AG04450 (cell line): ENCODE measurements at regions not wholly inside any gene's neighbourhood (a gene's known extent, or its start where the extent isn't known, plus 50 kb on each side); places are given as distances from the start of the nearest gene placed in this dataset.

Source experiments
- CTCF ChIA-PET: fragments of 300-600, 350-600 bp; formaldehyde crosslinking; extraction: SDS; loops from one replicate; lab custom pipeline; 2022; ENCODE audit warnings: antibody characterized with exemption, inconsistent platforms; lab: Charles Lee
- POLR2A ChIA-PET: fragments of 350-600 bp; formaldehyde crosslinking; extraction: SDS; loops from one replicate; lab custom pipeline; 2021; ENCODE audit warnings: antibody characterized with exemption, inconsistent platforms; lab: Yijun Ruan, JAX
- DNase-seq: peaks from one replicate; pipeline ENCODE4 v3.0.0-alpha.2; 2011; ENCODE audit warnings: low read depth, low spot score
- H3K27ac ChIP-seq: one replicate; pipeline ENCODE4 v1.5.1; 2012; ENCODE audit warnings: low read depth, low read length, control low read depth
- H3K27me3 ChIP-seq: one replicate; pipeline ENCODE4 v1.6.0; 2012; ENCODE audit warnings: low read length; ENCODE audit not compliant: control insufficient read depth, insufficient read depth
- H3K4me3 ChIP-seq: 2 replicates; pipeline ENCODE4 v1.5.1; 2011; ENCODE audit warnings: mild to moderate bottlenecking, low read depth, low read length, control low read depth
- H3K9me3 ChIP-seq: 2 replicates; pipeline ENCODE4 v1.5.1; 2012; ENCODE audit warnings: low read length; ENCODE audit not compliant: control insufficient read depth, insufficient read depth
- TF ChIP-seq, protein P1 (sequence below): IDR thresholded peaks from 2 replicates; pipeline ENCODE4 v1.5.1; 2011; ENCODE audit warnings: low read depth, low read length, control low read depth, inconsistent platforms

DNA sequence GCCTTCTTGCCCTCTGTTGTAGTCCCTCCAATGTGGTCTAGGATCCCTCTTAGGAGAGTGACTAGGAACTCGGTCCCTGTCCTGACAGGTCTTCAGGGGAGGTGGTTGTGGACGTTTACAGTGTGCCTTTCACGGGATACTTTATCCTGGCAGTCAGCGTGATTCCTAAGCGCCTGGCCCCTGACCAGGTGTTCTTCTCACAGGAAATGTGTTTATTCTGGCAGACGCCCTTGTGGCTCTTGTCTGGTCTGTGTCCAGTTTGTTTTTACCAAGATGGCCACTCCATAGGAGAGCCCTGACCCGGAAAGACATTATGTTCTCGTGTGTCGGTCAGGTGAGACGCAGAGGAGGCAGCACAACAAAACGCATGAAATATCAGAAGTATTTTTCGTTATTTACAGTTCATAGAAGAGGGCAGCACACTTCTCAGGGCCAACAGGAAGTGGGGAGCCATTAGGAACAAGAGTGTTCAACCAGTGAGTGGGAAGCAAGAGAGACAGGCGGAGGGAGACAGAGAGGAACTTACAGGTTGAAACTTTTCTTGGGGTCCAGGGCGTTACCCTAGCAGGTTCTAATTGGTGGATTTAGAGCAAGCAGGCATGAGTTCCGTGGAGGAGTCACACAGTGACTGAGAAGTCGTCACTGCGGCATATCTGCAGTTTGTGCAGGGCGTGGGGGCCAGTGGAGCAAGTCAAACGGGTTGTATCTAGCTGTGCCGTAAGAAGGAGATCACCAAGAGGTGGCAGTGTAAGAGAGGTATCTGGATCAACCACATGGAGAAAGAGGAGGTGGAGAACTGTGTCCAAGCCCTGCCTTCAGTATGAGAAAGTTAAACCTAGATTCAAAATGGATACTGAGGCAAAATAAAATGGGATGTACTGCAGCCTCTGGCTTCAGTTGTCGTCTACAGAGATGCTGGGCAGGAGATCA, 412.9 kb downstream of the ZSWIM6 start:
- ChIA-PET POLR2A (no interaction called here), CTCF (no interaction called here)
- no peaks in the 10 kb centered on the region for H3K27me3 ChIP-seq
- H3K4me3 ChIP-seq = no peak overlapping the region
- DNase-seq = no peak
- no peak overlapping the region for H3K27ac ChIP-seq
- TF ChIP-seq, protein P1, sequence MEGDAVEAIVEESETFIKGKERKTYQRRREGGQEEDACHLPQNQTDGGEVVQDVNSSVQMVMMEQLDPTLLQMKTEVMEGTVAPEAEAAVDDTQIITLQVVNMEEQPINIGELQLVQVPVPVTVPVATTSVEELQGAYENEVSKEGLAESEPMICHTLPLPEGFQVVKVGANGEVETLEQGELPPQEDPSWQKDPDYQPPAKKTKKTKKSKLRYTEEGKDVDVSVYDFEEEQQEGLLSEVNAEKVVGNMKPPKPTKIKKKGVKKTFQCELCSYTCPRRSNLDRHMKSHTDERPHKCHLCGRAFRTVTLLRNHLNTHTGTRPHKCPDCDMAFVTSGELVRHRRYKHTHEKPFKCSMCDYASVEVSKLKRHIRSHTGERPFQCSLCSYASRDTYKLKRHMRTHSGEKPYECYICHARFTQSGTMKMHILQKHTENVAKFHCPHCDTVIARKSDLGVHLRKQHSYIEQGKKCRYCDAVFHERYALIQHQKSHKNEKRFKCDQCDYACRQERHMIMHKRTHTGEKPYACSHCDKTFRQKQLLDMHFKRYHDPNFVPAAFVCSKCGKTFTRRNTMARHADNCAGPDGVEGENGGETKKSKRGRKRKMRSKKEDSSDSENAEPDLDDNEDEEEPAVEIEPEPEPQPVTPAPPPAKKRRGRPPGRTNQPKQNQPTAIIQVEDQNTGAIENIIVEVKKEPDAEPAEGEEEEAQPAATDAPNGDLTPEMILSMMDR = no peak
- no peaks in the 10 kb centered on the region for H3K9me3 ChIP-seq

DNA sequence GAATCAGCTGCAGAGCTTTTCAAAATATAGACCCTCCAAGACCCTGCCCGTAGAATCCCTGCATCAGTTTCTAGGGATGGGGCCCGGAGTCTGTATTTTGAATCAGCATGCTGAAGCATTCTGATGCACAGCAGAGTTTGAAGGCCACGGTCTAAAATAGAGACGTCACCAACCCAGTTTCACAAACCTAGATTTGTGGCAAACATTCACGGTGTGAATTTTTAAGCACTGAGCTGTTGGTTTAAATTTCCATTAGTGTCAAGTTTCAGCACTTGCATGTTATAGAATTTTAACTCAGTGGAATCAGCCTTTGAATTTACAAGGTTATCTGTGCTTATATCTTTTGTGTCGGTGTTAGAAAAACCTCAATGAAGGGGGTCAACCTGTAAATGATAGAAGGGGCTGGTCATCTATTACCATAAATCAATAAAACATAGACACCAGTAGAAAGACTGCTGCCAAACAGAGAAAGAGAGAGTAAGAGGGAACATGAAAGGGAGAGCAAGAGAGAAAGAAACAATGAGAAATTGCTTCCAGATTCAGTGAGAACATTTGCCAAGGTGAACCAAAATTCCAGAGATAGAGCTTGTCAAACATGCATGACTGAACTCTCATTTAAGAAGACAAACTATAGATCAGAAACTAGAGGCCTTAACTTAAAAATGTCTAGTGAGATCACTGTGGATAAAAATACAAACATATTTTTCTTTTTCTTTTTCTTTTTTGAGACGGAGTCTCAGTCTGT, 414.9 kb downstream of the ZSWIM6 start:
- H3K4me3 ChIP-seq = no peak overlapping the region
- no peak overlapping the region for H3K27ac ChIP-seq
- no peaks in the 10 kb centered on the region for H3K27me3 ChIP-seq
- TF ChIP-seq, protein P1 = no peak
- H3K9me3 ChIP-seq = no peaks in the 10 kb centered on the region
- CTCF ChIA-PET = no interaction called here
- no peak for DNase-seq
- POLR2A ChIA-PET = no interaction called here

DNA sequence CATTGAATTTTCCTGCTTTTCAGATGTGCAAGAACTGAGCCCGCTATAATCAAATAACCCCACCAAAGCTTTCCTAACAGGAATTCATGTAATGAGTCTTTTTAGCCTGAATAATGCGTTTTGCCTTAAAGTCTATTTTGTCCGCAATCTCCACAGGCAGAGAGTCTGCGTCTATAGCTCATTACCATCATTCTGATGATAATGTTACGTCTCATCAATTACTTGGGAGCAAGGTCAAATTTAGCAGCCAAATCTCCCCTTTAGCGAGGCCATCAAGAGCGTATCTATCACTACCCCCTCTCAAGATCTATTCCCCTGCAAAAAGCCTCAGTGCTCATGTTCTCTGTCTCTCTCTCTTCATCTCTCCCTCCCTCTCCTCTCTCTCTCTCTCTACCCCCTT, 416.1 kb downstream of the ZSWIM6 start:
- no peak for DNase-seq
- H3K9me3 ChIP-seq = no peaks in the 10 kb centered on the region
- no peak overlapping the region for H3K4me3 ChIP-seq
- H3K27ac ChIP-seq = no peak overlapping the region
- H3K27me3 ChIP-seq = no peaks in the 10 kb centered on the region
- ChIA-PET POLR2A (no interaction called here), CTCF (no interaction called here)
- TF ChIP-seq, protein P1 = no peak

DNA sequence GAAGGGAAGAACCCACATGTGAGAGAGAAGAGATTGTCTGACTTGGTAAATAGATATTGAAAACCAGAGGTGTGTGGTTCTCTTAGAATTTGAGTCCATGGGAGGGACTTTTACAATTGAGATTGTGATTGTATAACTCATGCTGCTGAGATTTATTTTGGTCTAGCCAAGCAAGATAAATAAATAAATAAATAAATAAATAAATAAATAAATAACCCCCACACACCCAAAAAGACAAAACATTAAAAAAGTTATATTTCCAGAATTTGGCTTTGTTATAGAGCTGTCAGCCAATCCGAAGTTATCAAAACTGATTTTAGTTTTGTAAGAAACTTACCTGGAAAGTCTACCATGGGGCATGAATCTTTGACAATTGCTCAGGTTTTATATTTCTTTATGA, 416.6 kb downstream of the ZSWIM6 start:
- no peak overlapping the region for H3K27ac ChIP-seq
- no peak for DNase-seq
- no peak overlapping the region for H3K4me3 ChIP-seq
- CTCF ChIA-PET = no interaction called here
- POLR2A ChIA-PET = no interaction called here
- H3K27me3 ChIP-seq = no peaks in the 10 kb centered on the region
- H3K9me3 ChIP-seq = no peaks in the 10 kb centered on the region
- TF ChIP-seq, protein P1 = no peak

DNA sequence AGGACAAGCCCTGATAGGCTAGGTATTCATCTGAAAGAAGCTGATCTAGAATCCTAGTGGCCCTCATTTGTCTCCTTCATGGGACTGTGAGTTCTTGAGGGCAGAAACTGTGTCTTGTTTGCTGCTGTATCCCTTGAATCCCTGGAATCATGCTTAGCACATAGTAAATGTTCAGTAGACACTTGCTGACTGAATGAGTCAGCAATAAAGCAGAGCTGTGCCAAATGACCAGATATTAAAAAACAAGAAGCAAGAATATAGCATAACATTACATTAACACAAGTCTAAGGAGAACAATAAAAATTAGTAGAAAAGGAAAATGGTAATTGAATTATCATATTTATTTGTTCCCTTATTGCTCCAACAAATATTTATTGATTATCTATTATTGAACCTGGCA, 420.5 kb downstream of the ZSWIM6 start:
- Histone ChIP-seq H3K9me3 (no peaks in the 10 kb centered on the region), H3K27ac (no peak overlapping the region), H3K27me3 (no peaks in the 10 kb centered on the region), H3K4me3 (no peak overlapping the region)
- ChIA-PET CTCF (no interaction called here), POLR2A (no interaction called here)
- TF ChIP-seq, protein P1 = no peak
- no peak for DNase-seq
